CD14-positive monocyte (primary cell): ENCODE measurements at regions not wholly inside any gene's neighbourhood (a gene's known extent, or its start where the extent isn't known, plus 50 kb on each side); places are given as distances from the start of the nearest gene placed in this dataset.

Experiments
- DNase-seq, 3 donors: peaks; one replicate each; pipeline ENCODE4 v3.0.0-alpha.2; 2011 to 2022
- H2AFZ ChIP-seq: 2 replicates; pipeline ENCODE4 v1.6.0; 2012; ENCODE audit warnings: mild to moderate bottlenecking, low read depth, low read length, inconsistent platforms; ENCODE audit not compliant: insufficient read depth, poor library complexity, severe bottlenecking
- H3K27ac ChIP-seq, 2 donors: 1 replicate in 1 of 2; 2 replicates in 1 of 2; pipeline ENCODE4 v1.5.1; 2012 to 2013; ENCODE audit warnings: low read length in 2 of 2, control low read depth in 1 of 2, inconsistent platforms in 1 of 2, low read depth in 1 of 2, mild to moderate bottlenecking in 1 of 2
- H3K27me3 ChIP-seq, 2 donors: one replicate each; pipeline versions ENCODE4 v1.6.0 to v1.6.1; 2011 to 2013; ENCODE audit warnings: low read length in 2 of 2; ENCODE audit not compliant: control insufficient read depth in 2 of 2, insufficient read depth in 2 of 2
- H3K36me3 ChIP-seq, 2 donors: replicated peaks in 1 of 2; 1 replicate in 1 of 2; 2 replicates in 1 of 2; pipeline versions ENCODE4 v1.5.1 to v1.6.1; 2012 to 2013; ENCODE audit warnings: low read length in 2 of 2, control low read depth in 1 of 2, inconsistent platforms in 1 of 2, mild to moderate bottlenecking in 1 of 2; ENCODE audit not compliant: insufficient read depth in 2 of 2, control insufficient read depth in 1 of 2
- H3K4me1 ChIP-seq, 2 donors: 1 replicate in 1 of 2; 2 replicates in 1 of 2; pipeline versions ENCODE4 v1.5.1 to v1.6.1; 2012 to 2013; ENCODE audit warnings: low read length in 2 of 2, control low read depth in 1 of 2, inconsistent platforms in 1 of 2, mild to moderate bottlenecking in 1 of 2, moderate library complexity in 1 of 2; ENCODE audit not compliant: insufficient read depth in 2 of 2, control insufficient read depth in 1 of 2
- H3K4me2 ChIP-seq: replicated peaks from 2 replicates; pipeline ENCODE3; 2012; ENCODE audit warnings: low read length, moderate library complexity, mild to moderate bottlenecking; ENCODE audit not compliant: poor library complexity, severe bottlenecking; ENCODE audit errors: extremely low read depth
- H3K4me3 ChIP-seq, 3 experiments: fragments of 200-600 bp in 1 of 3; sonication (generic) in 1 of 3; replicated peaks in 1 of 3; 1 replicate in 2 of 3; 2 replicates in 1 of 3; pipeline ENCODE4 v1.5.1; 2011 to 2013; ENCODE audit warnings: low read length in 3 of 3, mild to moderate bottlenecking in 3 of 3, control low read depth in 2 of 3, low read depth in 2 of 3, inconsistent platforms in 1 of 3, moderate library complexity in 1 of 3
- H3K79me2 ChIP-seq: 2 replicates; pipeline ENCODE4 v1.6.0; 2012; ENCODE audit warnings: mild to moderate bottlenecking, control low read depth, inconsistent platforms, low read length, moderate library complexity; ENCODE audit not compliant: insufficient read depth
- H3K9ac ChIP-seq: 2 replicates; pipeline ENCODE4 v1.6.0; 2017; ENCODE audit warnings: low read length, mild to moderate bottlenecking; ENCODE audit not compliant: insufficient read depth, poor library complexity, severe bottlenecking
- H3K9me3 ChIP-seq, 2 donors: replicated peaks in 1 of 2; 1 replicate in 1 of 2; 2 replicates in 1 of 2; pipeline versions ENCODE4 v1.5.1 to v1.6.1; 2012 to 2013; ENCODE audit warnings: low read length in 2 of 2, control low read depth in 1 of 2; ENCODE audit not compliant: control insufficient read depth in 1 of 2, insufficient read depth in 1 of 2
- H4K20me1 ChIP-seq: 2 replicates; pipeline ENCODE4 v1.6.0; 2012; ENCODE audit warnings: mild to moderate bottlenecking, low read length, control low read depth, moderate library complexity; ENCODE audit not compliant: insufficient read depth
- H3K27ac Mint-ChIP-seq, 7 donors: one replicate each; pipeline ENCODE4 v1.8.0; 2020; ENCODE audit warnings: mild to moderate bottlenecking in 7 of 7, mixed read lengths in 7 of 7, moderate library complexity in 6 of 7, inconsistent platforms in 2 of 7
- H3K27me3 Mint-ChIP-seq, 3 donors: one replicate each; pipeline ENCODE4 v1.8.0; 2021 to 2022; ENCODE audit warnings: low read depth in 3 of 3, mild to moderate bottlenecking in 3 of 3, mixed read lengths in 3 of 3, moderate library complexity in 3 of 3, inconsistent platforms in 1 of 3
- H3K36me3 Mint-ChIP-seq, 2 donors: one replicate each; pipeline ENCODE4 v1.8.0; 2020; ENCODE audit warnings: mixed read lengths in 2 of 2, inconsistent platforms in 1 of 2, mild to moderate bottlenecking in 1 of 2
- H3K4me1 Mint-ChIP-seq: one replicate; pipeline ENCODE4 v1.8.0; 2020; ENCODE audit warnings: mild to moderate bottlenecking, mixed read lengths
- H3K4me3 Mint-ChIP-seq, 2 donors: one replicate each; pipeline ENCODE4 v1.8.0; 2020; ENCODE audit warnings: mild to moderate bottlenecking in 2 of 2, mixed read lengths in 2 of 2, moderate library complexity in 1 of 2
- H3K9me3 Mint-ChIP-seq, 7 donors: one replicate each; pipeline ENCODE4 v1.8.0; 2020 to 2022; ENCODE audit warnings: mixed read lengths in 7 of 7, mild to moderate bottlenecking in 6 of 7, moderate library complexity in 6 of 7, inconsistent platforms in 2 of 7
- CTCF ChIP-seq: fragments of 200-600 bp; IDR thresholded peaks from one replicate; pipeline ENCODE4 v1.8.0; 2022; ENCODE audit warnings: antibody characterized with exemption, mild to moderate bottlenecking
- WGBS: methylation state at CpG from one replicate; pipeline ENCODE4 v1.1.5; 2013; ENCODE audit warnings: missing lambda C conversion rate; ENCODE audit not compliant: insufficient coverage; 5-methylcytosine and 5-hydroxymethylcytosine counted together
- intact Hi-C, 2 donors: fragments of 100-400 bp; cut with micrococcal nuclease; formaldehyde crosslinking; loops; one replicate each; pipeline versions ENCODE4 v1.15.0 to v1.15.1; 2023

GRCh38 chr1:238001818-238002217 lies 111.1 kb upstream of the ZP4 start:
- no peak for TF ChIP-seq CTCF
- no peaks in the 10 kb centered on the region for H3K36me3 ChIP-seq
- no peak overlapping the region for H3K4me3 ChIP-seq
- no peaks in the 10 kb centered on the region for H4K20me1 ChIP-seq
- no peaks in the 10 kb centered on the region for H3K36me3 Mint-ChIP-seq
- H3K4me2 ChIP-seq: no peak overlapping the region
- intact Hi-C loops: no loop called here
- H3K27me3 Mint-ChIP-seq: peaks cover 0 to 2% (median 1%) of the 10 kb centered on the region in 3 donors
- DNase-seq: no peak
- H3K79me2 ChIP-seq: no peaks in the 10 kb centered on the region
- H3K9me3 ChIP-seq: no peaks in the 10 kb centered on the region
- no CpG with 5 or more reads among the region's 1 CpG for WGBS
- H3K27ac Mint-ChIP-seq: no peak overlapping the region
- no peaks in the 10 kb centered on the region for H3K27me3 ChIP-seq
- H3K4me1 Mint-ChIP-seq: peaks cover 21% of the 10 kb centered on the region
- H3K4me3 Mint-ChIP-seq: no peak overlapping the region
- H2AFZ ChIP-seq: no peak overlapping the region
- H3K9me3 Mint-ChIP-seq: peaks cover 0 to 13% (median 3%) of the 10 kb centered on the region in 7 donors
- no peak overlapping the region for H3K27ac ChIP-seq
- H3K4me1 ChIP-seq: peaks cover 12 to 15% of the 10 kb centered on the region in 2 donors
- no peak overlapping the region for H3K9ac ChIP-seq

DNA sequence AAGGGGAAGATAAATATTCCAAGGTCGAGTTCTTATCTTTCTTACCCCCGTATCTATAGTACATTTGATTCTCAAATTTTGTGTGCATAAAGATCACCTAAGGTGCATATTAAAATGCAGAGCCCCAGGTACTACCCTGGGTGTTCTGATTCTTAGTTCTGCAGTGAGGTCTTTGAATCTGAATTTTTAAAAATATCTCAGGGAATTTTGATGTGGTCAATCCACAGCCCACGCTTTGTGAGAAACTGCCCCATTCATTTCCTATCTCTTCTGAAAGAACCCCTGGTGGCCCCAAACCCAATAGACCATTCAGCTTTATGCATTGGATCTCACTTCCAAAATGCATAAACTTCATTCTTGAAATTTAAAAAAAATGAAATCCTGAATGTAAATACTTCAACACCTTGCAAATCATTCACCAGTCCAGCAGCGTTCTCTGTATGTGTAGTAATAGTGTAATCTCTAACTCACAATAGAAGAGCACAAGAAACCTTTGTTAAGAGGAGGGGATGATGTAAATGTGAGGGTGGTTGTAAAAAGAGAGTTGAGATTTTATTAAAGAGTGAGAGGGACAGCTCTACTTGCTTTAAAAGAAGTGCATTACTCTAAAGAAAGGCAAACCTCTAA lies 108.8 kb upstream of the ZP4 start:
- no peak for TF ChIP-seq CTCF
- no peaks in the 10 kb centered on the region for H4K20me1 ChIP-seq
- H3K27me3 Mint-ChIP-seq: peaks cover 0 to 2% (median 1%) of the 10 kb centered on the region in 3 donors
- no peak overlapping the region for H3K27ac Mint-ChIP-seq
- no peak overlapping the region for H3K27ac ChIP-seq
- H3K4me3 Mint-ChIP-seq: no peak overlapping the region
- H3K4me3 ChIP-seq: no peak overlapping the region
- no peaks in the 10 kb centered on the region for H3K36me3 Mint-ChIP-seq
- intact Hi-C loops: no loop called here
- H3K27me3 ChIP-seq: no peaks in the 10 kb centered on the region
- 80% methylated on average over 1 of the region's 4 CpGs for WGBS
- peaks cover 0 to 13% (median 3%) of the 10 kb centered on the region in 7 donors for H3K9me3 Mint-ChIP-seq
- H3K4me2 ChIP-seq: no peak overlapping the region
- H3K4me1 ChIP-seq: peaks cover 0 to under 1% of the 10 kb centered on the region in 2 donors
- no peak overlapping the region for H2AFZ ChIP-seq
- H3K9ac ChIP-seq: no peak overlapping the region
- peaks cover 2% of the 10 kb centered on the region for H3K4me1 Mint-ChIP-seq
- no peaks in the 10 kb centered on the region for H3K9me3 ChIP-seq
- no peak for DNase-seq
- H3K79me2 ChIP-seq: no peaks in the 10 kb centered on the region
- no peaks in the 10 kb centered on the region for H3K36me3 ChIP-seq
